ENCODE measurements at regions not wholly inside any gene's neighbourhood (a gene's known extent, or its start where the extent isn't known, plus 50 kb on each side); places are given as distances from the start of the nearest gene placed in this dataset.

GRCh38 chr9:103977163-103977562, 116.9 kb upstream of the SMC2 start:
- no peak for TF ChIP-seq POLR2A (IDR thresholded peaks at IDR 0.05)
- no peak for TF ChIP-seq CTCF (IDR thresholded peaks at IDR 0.05)
